ENCODE measurements at regions not wholly inside any gene's neighbourhood (a gene's known extent, or its start where the extent isn't known, plus 50 kb on each side); places are given as distances from the start of the nearest gene placed in this dataset.

DNA sequence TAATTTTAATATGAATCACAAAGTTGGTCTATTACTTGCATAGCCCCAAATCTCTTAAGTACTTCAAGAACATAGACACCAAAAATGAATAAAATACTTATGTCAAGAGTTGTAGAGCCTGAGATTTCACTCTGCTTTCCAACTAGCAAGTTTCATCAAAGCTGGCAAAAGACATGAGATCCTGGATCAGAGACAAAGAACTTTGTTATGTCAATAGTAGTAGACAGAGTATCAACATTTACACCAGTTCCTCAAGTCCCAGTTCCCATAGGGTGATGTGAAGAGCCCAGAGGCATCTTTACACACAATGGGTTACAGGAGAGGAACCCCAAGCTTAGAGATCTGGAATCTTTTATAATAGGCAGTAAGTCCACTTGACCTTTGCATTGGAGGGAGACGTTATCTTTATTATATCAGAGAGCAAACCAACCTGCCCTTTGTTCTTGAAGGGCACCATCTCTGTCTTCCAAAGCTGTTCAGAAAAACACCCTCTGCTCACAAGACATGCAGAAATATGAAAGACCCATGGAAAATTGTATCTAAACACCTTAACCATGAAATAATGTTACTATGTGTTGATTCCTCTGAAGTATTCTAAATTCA lies 174.4 kb upstream of the GALNT2 start:
- no peaks in the 10 kb centered on the region for H3K9me3 ChIP-seq
- H3K36me3 ChIP-seq: no peaks in the 10 kb centered on the region
- H3K27ac ChIP-seq: peak overlapping the region in 1 of 2 donors; percentile 39
- no peaks in the 10 kb centered on the region for H3K27me3 ChIP-seq (replicated peaks; ENCODE audit: insufficient read depth)
- no peaks in the 10 kb centered on the region for H3K4me1 ChIP-seq (replicated peaks)
- intact Hi-C loops (cut with DNase I): no loop called here
- H3K4me3 ChIP-seq: no peak overlapping the region
- 61% methylated on average over 1 of the region's 1 CpG for WGBS
- TF ChIP-seq POLR2A (IDR thresholded peaks at IDR 0.05) (no peak), POLR2AphosphoS5 (IDR thresholded peaks at IDR 0.05) (peak; percentile 55)
- TF ChIP-seq, protein P1, sequence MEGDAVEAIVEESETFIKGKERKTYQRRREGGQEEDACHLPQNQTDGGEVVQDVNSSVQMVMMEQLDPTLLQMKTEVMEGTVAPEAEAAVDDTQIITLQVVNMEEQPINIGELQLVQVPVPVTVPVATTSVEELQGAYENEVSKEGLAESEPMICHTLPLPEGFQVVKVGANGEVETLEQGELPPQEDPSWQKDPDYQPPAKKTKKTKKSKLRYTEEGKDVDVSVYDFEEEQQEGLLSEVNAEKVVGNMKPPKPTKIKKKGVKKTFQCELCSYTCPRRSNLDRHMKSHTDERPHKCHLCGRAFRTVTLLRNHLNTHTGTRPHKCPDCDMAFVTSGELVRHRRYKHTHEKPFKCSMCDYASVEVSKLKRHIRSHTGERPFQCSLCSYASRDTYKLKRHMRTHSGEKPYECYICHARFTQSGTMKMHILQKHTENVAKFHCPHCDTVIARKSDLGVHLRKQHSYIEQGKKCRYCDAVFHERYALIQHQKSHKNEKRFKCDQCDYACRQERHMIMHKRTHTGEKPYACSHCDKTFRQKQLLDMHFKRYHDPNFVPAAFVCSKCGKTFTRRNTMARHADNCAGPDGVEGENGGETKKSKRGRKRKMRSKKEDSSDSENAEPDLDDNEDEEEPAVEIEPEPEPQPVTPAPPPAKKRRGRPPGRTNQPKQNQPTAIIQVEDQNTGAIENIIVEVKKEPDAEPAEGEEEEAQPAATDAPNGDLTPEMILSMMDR (IDR thresholded peaks at IDR 0.05): no peak
- no peak for DNase-seq (ENCODE audit: low spot score)

DNA sequence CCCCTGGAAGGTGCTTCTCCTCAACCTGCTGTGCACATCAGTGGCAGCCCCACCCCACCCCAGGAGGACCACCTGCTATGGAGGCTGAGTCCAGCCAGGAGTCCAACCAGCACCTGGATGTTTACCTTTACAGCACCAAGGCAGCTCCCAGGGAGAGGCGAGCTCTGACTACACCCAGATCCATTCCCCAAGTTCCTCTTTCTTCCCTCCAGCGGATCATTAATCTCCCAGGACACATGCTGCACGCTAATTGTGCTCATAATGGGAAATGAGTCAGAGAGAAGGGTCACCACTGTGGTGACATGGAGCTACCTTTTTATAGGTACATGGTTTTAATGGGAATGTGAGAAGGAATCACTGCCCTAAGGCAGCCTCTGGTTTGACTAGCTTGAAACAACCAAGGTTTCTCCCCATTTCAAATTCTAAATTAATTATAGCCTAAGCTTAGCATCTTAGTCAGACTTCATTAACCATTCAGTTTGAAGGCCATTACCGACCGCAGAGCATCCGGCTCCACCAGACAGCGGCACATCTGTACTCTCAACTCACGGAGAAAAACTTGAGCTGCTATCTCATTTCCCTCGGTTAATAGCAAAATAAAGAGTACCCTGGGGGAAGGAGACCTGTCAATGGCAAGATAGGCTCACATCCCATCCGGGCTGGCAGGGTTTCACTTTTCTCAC lies 173.1 kb upstream of the GALNT2 start:
- no peak for DNase-seq (ENCODE audit: low spot score)
- Histone ChIP-seq H3K27me3 (replicated peaks; ENCODE audit: insufficient read depth) (no peaks in the 10 kb centered on the region), H3K27ac (no peak overlapping the region), H3K9me3 (no peaks in the 10 kb centered on the region), H3K4me1 (replicated peaks) (no peaks in the 10 kb centered on the region), H3K36me3 (no peaks in the 10 kb centered on the region), H3K4me3 (no peak overlapping the region)
- intact Hi-C loops (cut with DNase I): no loop called here
- TF ChIP-seq POLR2AphosphoS5 (IDR thresholded peaks at IDR 0.05): no peak
- TF ChIP-seq, protein P1 (IDR thresholded peaks at IDR 0.05): no peak
- TF ChIP-seq POLR2A (IDR thresholded peaks at IDR 0.05): no peak
- WGBS: 68% methylated on average over 10 of the region's 10 CpGs

- Histone ChIP-seq H3K36me3 (no peaks in the 10 kb centered on the region), H3K27me3 (replicated peaks; ENCODE audit: insufficient read depth) (no peaks in the 10 kb centered on the region), H3K9me3 (no peaks in the 10 kb centered on the region), H3K4me1 (replicated peaks) (no peaks in the 10 kb centered on the region), H3K27ac (no peak overlapping the region), H3K4me3 (no peak overlapping the region)
- TF ChIP-seq POLR2AphosphoS5 (IDR thresholded peaks at IDR 0.05) (no peak), POLR2A (IDR thresholded peaks at IDR 0.05) (no peak)
- TF ChIP-seq, protein P1 (IDR thresholded peaks at IDR 0.05): no peak
- intact Hi-C loops (cut with DNase I): no loop called here
- no peak for DNase-seq (ENCODE audit: low spot score)
Observed at GRCh38 chr1:229894532-229894931, 172.5 kb upstream of the GALNT2 start.

DNA sequence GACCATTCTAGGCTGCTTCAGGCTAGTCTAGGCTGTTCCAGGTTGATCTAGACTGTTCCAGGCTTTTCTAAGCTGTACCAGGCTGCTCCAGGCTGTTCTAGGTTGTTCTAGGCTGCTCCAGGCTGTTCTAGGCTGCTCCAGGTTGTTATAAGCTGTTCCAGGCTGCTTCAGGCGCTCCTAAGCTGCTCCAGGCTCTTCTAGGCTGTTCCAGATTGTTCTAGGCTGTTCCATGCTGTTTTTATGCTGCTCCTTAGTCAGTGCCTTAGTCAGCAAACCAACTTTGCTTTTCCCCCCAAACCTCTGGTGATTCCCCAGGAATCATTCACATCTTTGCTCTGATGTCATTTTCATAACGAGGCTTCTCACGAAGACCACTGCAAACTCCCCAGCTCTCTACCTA lies 171.4 kb upstream of the GALNT2 start:
- Histone ChIP-seq H3K4me1 (replicated peaks) (no peaks in the 10 kb centered on the region), H3K27ac (no peak overlapping the region), H3K36me3 (no peaks in the 10 kb centered on the region), H3K9me3 (no peaks in the 10 kb centered on the region), H3K4me3 (no peak overlapping the region), H3K27me3 (replicated peaks; ENCODE audit: insufficient read depth) (no peaks in the 10 kb centered on the region)
- TF ChIP-seq POLR2A (IDR thresholded peaks at IDR 0.05) (no peak), POLR2AphosphoS5 (IDR thresholded peaks at IDR 0.05) (no peak)
- TF ChIP-seq, protein P1 (IDR thresholded peaks at IDR 0.05): no peak
- WGBS: 86% methylated on average over 3 of the region's 3 CpGs
- no peak for DNase-seq (ENCODE audit: low spot score)
- intact Hi-C loops (cut with DNase I): no loop called here

- H3K4me1 ChIP-seq (replicated peaks): no peaks in the 10 kb centered on the region
- WGBS: 77% methylated on average over 2 of the region's 2 CpGs
- H3K4me3 ChIP-seq: no peak overlapping the region
- no peaks in the 10 kb centered on the region for H3K36me3 ChIP-seq
- TF ChIP-seq POLR2AphosphoS5 (IDR thresholded peaks at IDR 0.05) (no peak), POLR2A (IDR thresholded peaks at IDR 0.05) (no peak)
- TF ChIP-seq, protein P1 (IDR thresholded peaks at IDR 0.05): no peak
- DNase-seq (ENCODE audit: low spot score): no peak
- H3K9me3 ChIP-seq: no peaks in the 10 kb centered on the region
- H3K27me3 ChIP-seq (replicated peaks; ENCODE audit: insufficient read depth): no peaks in the 10 kb centered on the region
- intact Hi-C loops (cut with DNase I): no loop called here
- no peak overlapping the region for H3K27ac ChIP-seq
Observed at GRCh38 chr1:229896306-229896705, 170.7 kb upstream of the GALNT2 start.

Measured in prostate gland (tissue), 2 donors.